Tibial nerve (tissue), 4 donors: ENCODE measurements at regions not wholly inside any gene's neighbourhood (a gene's known extent, or its start where the extent isn't known, plus 50 kb on each side); places are given as distances from the start of the nearest gene placed in this dataset.

Experiments used
- CTCF ChIP-seq, 5 experiments: fragments of 200-600 bp in 3 of 5; fragments of 450-650 bp in 2 of 5; sonication (generic) in 3 of 5; IDR thresholded peaks; one replicate each; pipeline ENCODE4 v1.5.1; 2016 to 2019; ENCODE audit warnings: antibody characterized with exemption in 5 of 5, mild to moderate bottlenecking in 3 of 5, moderate library complexity in 2 of 5
- EP300 ChIP-seq, 2 donors: sonication (generic); formaldehyde crosslinking; IDR thresholded peaks; one replicate each; pipeline ENCODE4 v1.6.1; 2017; ENCODE audit warnings: antibody characterized with exemption in 2 of 2, mild to moderate bottlenecking in 1 of 2
- POLR2A ChIP-seq, 2 donors: fragments of 450-650 bp; IDR thresholded peaks; one replicate each; pipeline ENCODE4 v1.6.1; 2017; ENCODE audit warnings: antibody characterized with exemption in 2 of 2, mild to moderate bottlenecking in 2 of 2, moderate library complexity in 2 of 2

GRCh38 chr21:27535188-27535587 lies 568.3 kb upstream of the ADAMTS5 start:
- TF ChIP-seq POLR2A (IDR thresholded peaks at IDR 0.05) (no peak), CTCF (IDR thresholded peaks at IDR 0.05) (no peak), EP300 (IDR thresholded peaks at IDR 0.05) (no peak)
